ENCODE measurements at regions not wholly inside any gene's neighbourhood (a gene's known extent, or its start where the extent isn't known, plus 50 kb on each side); places are given as distances from the start of the nearest gene placed in this dataset.

DNA sequence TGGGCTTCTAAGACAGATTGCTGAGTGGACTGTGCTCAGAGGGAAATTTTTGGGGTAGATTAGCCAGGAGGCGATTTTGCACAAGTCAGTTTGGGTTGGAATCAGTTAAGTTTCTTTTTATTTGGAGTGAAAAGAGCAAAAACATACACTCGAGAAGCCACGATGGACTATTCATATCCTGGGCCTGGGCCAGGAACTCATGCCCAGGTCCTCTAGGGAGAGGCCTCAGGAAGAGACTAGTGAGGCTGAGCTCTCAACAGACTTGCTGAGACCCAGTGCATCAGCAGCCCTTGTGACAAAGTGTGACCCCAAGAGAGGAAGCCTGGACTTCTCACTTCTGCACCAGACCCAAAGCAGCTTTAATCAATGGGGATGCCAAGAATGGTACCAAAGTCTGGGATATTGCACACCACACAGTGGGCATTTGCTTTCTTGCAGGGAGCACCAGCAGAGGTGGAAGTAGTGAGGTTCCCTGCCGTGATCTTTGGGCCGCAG, 61.6 kb upstream of the MAFB start:
- H3K27me3 ChIP-seq (replicated peaks; ENCODE audit: insufficient read depth, low read depth, low read length, poor library complexity) = peaks cover 8% of the 10 kb centered on the region
- no peaks in the 10 kb centered on the region for H3K4me1 ChIP-seq (ENCODE audit: insufficient read depth, low read length, poor library complexity, severe bottlenecking)
- intact Hi-C loops (cut with micrococcal nuclease; ENCODE audit: unreplicated experiment) = no loop called here
- no peaks in the 10 kb centered on the region for H3K36me3 ChIP-seq (ENCODE audit: insufficient read depth, low read length, poor library complexity, severe bottlenecking)
- no peak for DNase-seq (ENCODE audit: low spot score)
- no peak overlapping the region for H3K4me3 ChIP-seq (ENCODE audit: low read depth, low read length, poor library complexity, severe bottlenecking)
- no peak for TF ChIP-seq EZH2 (IDR thresholded peaks at IDR 0.05; ENCODE audit: borderline replicate concordance, low read depth, low read length, poor library complexity, severe bottlenecking)
- TF ChIP-seq, protein P1, sequence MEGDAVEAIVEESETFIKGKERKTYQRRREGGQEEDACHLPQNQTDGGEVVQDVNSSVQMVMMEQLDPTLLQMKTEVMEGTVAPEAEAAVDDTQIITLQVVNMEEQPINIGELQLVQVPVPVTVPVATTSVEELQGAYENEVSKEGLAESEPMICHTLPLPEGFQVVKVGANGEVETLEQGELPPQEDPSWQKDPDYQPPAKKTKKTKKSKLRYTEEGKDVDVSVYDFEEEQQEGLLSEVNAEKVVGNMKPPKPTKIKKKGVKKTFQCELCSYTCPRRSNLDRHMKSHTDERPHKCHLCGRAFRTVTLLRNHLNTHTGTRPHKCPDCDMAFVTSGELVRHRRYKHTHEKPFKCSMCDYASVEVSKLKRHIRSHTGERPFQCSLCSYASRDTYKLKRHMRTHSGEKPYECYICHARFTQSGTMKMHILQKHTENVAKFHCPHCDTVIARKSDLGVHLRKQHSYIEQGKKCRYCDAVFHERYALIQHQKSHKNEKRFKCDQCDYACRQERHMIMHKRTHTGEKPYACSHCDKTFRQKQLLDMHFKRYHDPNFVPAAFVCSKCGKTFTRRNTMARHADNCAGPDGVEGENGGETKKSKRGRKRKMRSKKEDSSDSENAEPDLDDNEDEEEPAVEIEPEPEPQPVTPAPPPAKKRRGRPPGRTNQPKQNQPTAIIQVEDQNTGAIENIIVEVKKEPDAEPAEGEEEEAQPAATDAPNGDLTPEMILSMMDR (conservative IDR thresholded peaks at IDR 0.05; ENCODE audit: low read depth, low read length) = no peak
- no peaks in the 10 kb centered on the region for H3K9me3 ChIP-seq (ENCODE audit: low read depth, low read length, poor library complexity, severe bottlenecking)
- no TSS peak for BruUV-seq (replicated peaks)
- ChIA-PET CTCF (no interaction called here), POLR2A (ENCODE audit: low non-redundant PET) (no interaction called here)
- no peak overlapping the region for H3K27ac ChIP-seq (ENCODE audit: low read depth, low read length, poor library complexity, severe bottlenecking)

DNA sequence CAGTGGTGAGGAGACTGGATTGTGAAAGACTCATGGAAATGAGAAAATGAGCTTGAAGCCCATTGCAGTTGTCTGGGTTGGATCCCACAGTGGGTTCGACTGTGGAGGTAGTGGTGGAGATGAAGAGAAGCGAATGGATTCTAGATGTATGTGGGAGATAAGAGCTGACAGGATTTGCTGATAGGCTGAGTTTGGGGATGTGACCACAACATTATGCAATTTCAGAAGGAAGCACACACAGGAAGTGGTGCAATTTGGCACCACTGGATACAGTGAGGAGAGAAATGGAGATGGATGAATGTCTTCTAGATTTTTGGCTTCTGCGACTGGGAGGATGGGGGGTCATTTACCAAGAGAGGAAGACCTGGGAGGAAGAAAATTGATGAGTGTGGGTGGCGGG, 64.4 kb upstream of the MAFB start:
- no peaks in the 10 kb centered on the region for H3K36me3 ChIP-seq (ENCODE audit: insufficient read depth, low read length, poor library complexity, severe bottlenecking)
- ChIA-PET CTCF (no interaction called here), POLR2A (ENCODE audit: low non-redundant PET) (no interaction called here)
- H3K9me3 ChIP-seq (ENCODE audit: low read depth, low read length, poor library complexity, severe bottlenecking) = no peaks in the 10 kb centered on the region
- BruUV-seq (replicated peaks) = no TSS peak
- peaks cover 4% of the 10 kb centered on the region for H3K27me3 ChIP-seq (replicated peaks; ENCODE audit: insufficient read depth, low read depth, low read length, poor library complexity)
- H3K27ac ChIP-seq (ENCODE audit: low read depth, low read length, poor library complexity, severe bottlenecking) = no peak overlapping the region
- no peaks in the 10 kb centered on the region for H3K4me1 ChIP-seq (ENCODE audit: insufficient read depth, low read length, poor library complexity, severe bottlenecking)
- intact Hi-C loops (cut with micrococcal nuclease; ENCODE audit: unreplicated experiment) = no loop called here
- DNase-seq (ENCODE audit: low spot score) = no peak
- H3K4me3 ChIP-seq (ENCODE audit: low read depth, low read length, poor library complexity, severe bottlenecking) = no peak overlapping the region
- TF ChIP-seq, protein P1 (conservative IDR thresholded peaks at IDR 0.05; ENCODE audit: low read depth, low read length) = no peak
- no peak for TF ChIP-seq EZH2 (IDR thresholded peaks at IDR 0.05; ENCODE audit: borderline replicate concordance, low read depth, low read length, poor library complexity, severe bottlenecking)

DNA sequence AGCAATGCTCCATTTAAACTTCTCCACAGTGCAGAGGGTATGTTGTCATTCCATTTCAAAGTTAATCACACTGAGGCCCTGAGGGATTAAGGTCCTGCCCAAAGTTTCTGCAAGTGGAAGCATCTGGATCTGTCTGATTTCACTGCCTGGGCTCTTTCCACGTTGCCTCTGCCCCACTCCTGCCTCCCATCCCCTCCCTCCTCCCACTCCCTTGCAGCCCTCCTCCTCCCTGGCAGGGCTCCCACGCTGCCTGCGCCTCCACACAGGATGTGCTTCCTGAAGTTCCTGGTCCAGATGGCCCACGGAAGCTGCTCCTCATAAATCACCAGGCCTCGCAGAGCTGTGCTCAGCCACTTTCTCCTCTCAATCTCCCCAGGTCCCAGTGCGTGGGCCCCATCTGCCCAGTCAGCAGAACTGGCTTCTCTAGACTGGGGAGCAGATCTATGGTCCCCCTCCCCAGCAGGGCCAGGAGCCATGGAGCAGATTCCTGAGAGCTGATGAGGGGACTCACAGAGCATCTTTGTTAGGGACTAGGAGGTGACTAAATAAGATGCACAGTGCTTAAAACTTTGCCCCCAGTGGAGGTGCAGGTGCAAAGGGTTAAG, 65.4 kb upstream of the MAFB start:
- no peak overlapping the region for H3K27ac ChIP-seq (ENCODE audit: low read depth, low read length, poor library complexity, severe bottlenecking)
- H3K36me3 ChIP-seq (ENCODE audit: insufficient read depth, low read length, poor library complexity, severe bottlenecking) = no peaks in the 10 kb centered on the region
- intact Hi-C loops (cut with micrococcal nuclease; ENCODE audit: unreplicated experiment) = no loop called here
- H3K9me3 ChIP-seq (ENCODE audit: low read depth, low read length, poor library complexity, severe bottlenecking) = no peaks in the 10 kb centered on the region
- ChIA-PET CTCF (no interaction called here), POLR2A (ENCODE audit: low non-redundant PET) (no interaction called here)
- BruUV-seq (replicated peaks) = no TSS peak
- no peak overlapping the region for H3K4me3 ChIP-seq (ENCODE audit: low read depth, low read length, poor library complexity, severe bottlenecking)
- peaks cover 4% of the 10 kb centered on the region for H3K27me3 ChIP-seq (replicated peaks; ENCODE audit: insufficient read depth, low read depth, low read length, poor library complexity)
- DNase-seq (ENCODE audit: low spot score) = no peak
- H3K4me1 ChIP-seq (ENCODE audit: insufficient read depth, low read length, poor library complexity, severe bottlenecking) = no peaks in the 10 kb centered on the region
- TF ChIP-seq, protein P1 (conservative IDR thresholded peaks at IDR 0.05; ENCODE audit: low read depth, low read length) = no peak
- TF ChIP-seq EZH2 (IDR thresholded peaks at IDR 0.05; ENCODE audit: borderline replicate concordance, low read depth, low read length, poor library complexity, severe bottlenecking) = no peak

Measured in A673 (cell line).